ENCODE measurements at regions not wholly inside any gene's neighbourhood (a gene's known extent, or its start where the extent isn't known, plus 50 kb on each side); places are given as distances from the start of the nearest gene placed in this dataset.

GRCh38 chr2:34174506-34174905, 575.4 kb upstream of the FAM98A start:
- H3K18ac ChIP-seq (ENCODE audit: extremely low read depth, low read length), result no peak overlapping the region
- H2BK120ac ChIP-seq (replicated peaks; ENCODE audit: low read depth, low read length), result no peak overlapping the region
- H3K23me2 ChIP-seq (ENCODE audit: low read depth, low read length), result no peaks in the 10 kb centered on the region
- H3K4me1 ChIP-seq (replicated peaks in 1 of 4; ENCODE audit: control insufficient read depth in 3 of 4, insufficient read depth in 4 of 4, low read length in 3 of 4), result no peaks in the 10 kb centered on the region
- no peak overlapping the region for H2BK20ac ChIP-seq (ENCODE audit: low read length)
- DNase-seq (ENCODE audit: low read depth in 1 of 2, low spot score in 2 of 2) (no peak), FAIRE-seq (no peak)
- no peak overlapping the region for H2AK5ac ChIP-seq (ENCODE audit: low read depth, low read length)
- no peak overlapping the region for H3K14ac ChIP-seq (ENCODE audit: insufficient read length)
- no peaks in the 10 kb centered on the region for H3K79me1 ChIP-seq (ENCODE audit: low read depth, low read length)
- no peak overlapping the region for H4K91ac ChIP-seq (replicated peaks; ENCODE audit: insufficient read length, low read length)
- H3K4me3 ChIP-seq (ENCODE audit: extremely low read depth in 1 of 4, insufficient read depth in 2 of 4, low read depth in 3 of 4, low read length in 4 of 4), result no peak overlapping the region
- H3K4me2 ChIP-seq (ENCODE audit: insufficient read depth in 1 of 2, low read depth in 2 of 2, low read length in 2 of 2), result no peak overlapping the region
- H2BK5ac ChIP-seq (ENCODE audit: low read depth, low read length), result no peak overlapping the region
- H3K56ac ChIP-seq (replicated peaks; ENCODE audit: insufficient read length, low read depth, low read length), result no peak overlapping the region
- H3K27me3 ChIP-seq (replicated peaks in 1 of 4; ENCODE audit: control insufficient read depth in 3 of 4, extremely low read depth in 1 of 4, insufficient read depth in 3 of 4, low read length in 3 of 4), result no peaks in the 10 kb centered on the region
- H3K9me3 ChIP-seq (ENCODE audit: insufficient read depth in 2 of 2, low read depth in 1 of 2, low read length in 1 of 2), result no peaks in the 10 kb centered on the region
- TF ChIP-seq TAF1 (IDR thresholded peaks at IDR 0.05; ENCODE audit: low read depth, low read length), result no peak
- TF ChIP-seq SAP30 (IDR thresholded peaks at IDR 0.05; ENCODE audit: insufficient read depth, insufficient replicate concordance, low read length), result no peak
- no peak for TF ChIP-seq KDM1A (IDR thresholded peaks at IDR 0.05; ENCODE audit: borderline replicate concordance, low read length)
- TF ChIP-seq SIRT6 (IDR thresholded peaks at IDR 0.05; ENCODE audit: low read length), result no peak
- TF ChIP-seq PHF8 (conservative IDR thresholded peaks at IDR 0.05; ENCODE audit: low read depth, low read length), result no peak
- TF ChIP-seq BRCA1 (IDR thresholded peaks at IDR 0.05; ENCODE audit: low read depth, low read length), result no peak
- no peak overlapping the region for H3K9ac ChIP-seq (replicated peaks in 1 of 4; ENCODE audit: extremely low read depth in 1 of 4, low read depth in 3 of 4, low read length in 3 of 4)
- no peak overlapping the region for H4K5ac ChIP-seq (ENCODE audit: insufficient read length, low read depth, low read length)
- no peaks in the 10 kb centered on the region for H4K20me1 ChIP-seq (replicated peaks in 1 of 2; ENCODE audit: control insufficient read depth in 1 of 2, insufficient read depth in 2 of 2, low read length in 2 of 2)
- WGBS, 2 experiments (ENCODE audit: extremely low coverage in 1 of 2, insufficient coverage in 1 of 2, insufficient read length in 1 of 2, insufficient replicate concordance in 2 of 2, low coverage in 1 of 2, low lambda C conversion rate in 2 of 2, missing lambda C conversion rate in 1 of 2), result 81% methylated on average over 2 of the region's 2 CpGs; no CpG with 5 or more reads in 1 of the 2 experiments
- H4K8ac ChIP-seq (ENCODE audit: extremely low read depth, insufficient read depth, low read length), result no peak overlapping the region
- H3K23ac ChIP-seq (ENCODE audit: insufficient read length), result no peak overlapping the region
- CTCF ChIA-PET (ENCODE audit: partially characterized antibody), result interaction anchor here (1.3 kb wide), 1 partner anchor 9 kb away, joined by 3 read pairs; no protein-coding TSS in a partner anchor
- no peak overlapping the region for H3K4ac ChIP-seq (replicated peaks; ENCODE audit: insufficient read length, low read depth, low read length)
- no peak overlapping the region for H2BK12ac ChIP-seq (ENCODE audit: low read depth, low read length)
- H2AFZ ChIP-seq (ENCODE audit: low read length), result no peak overlapping the region
- no peak overlapping the region for H3K27ac ChIP-seq (ENCODE audit: low read depth, low read length)
- POLR2A ChIA-PET (ENCODE audit: partially characterized antibody), result no interaction called here
- no peaks in the 10 kb centered on the region for H3K36me3 ChIP-seq (ENCODE audit: control insufficient read depth in 2 of 4, insufficient read depth in 4 of 4, low read length in 3 of 4)
- H2BK15ac ChIP-seq (ENCODE audit: low read length), result no peak overlapping the region
- H3K79me2 ChIP-seq (ENCODE audit: control insufficient read depth in 1 of 2, insufficient read depth in 2 of 2, low read length in 2 of 2), result no peaks in the 10 kb centered on the region

Measured in H1 (cell line).